ENCODE measurements at regions not wholly inside any gene's neighbourhood (a gene's known extent, or its start where the extent isn't known, plus 50 kb on each side); places are given as distances from the start of the nearest gene placed in this dataset.

- H3K9ac ChIP-seq (ENCODE audit: low read length) = no peak overlapping the region
- H3K4me1 ChIP-seq (ENCODE audit: control insufficient read depth, insufficient read depth, low read length) = peaks cover 4% of the 10 kb centered on the region; the same call in 1 of the 2 replicates
- no peaks in the 10 kb centered on the region for H3K27me3 ChIP-seq (ENCODE audit: control insufficient read depth, insufficient read depth, low read length)
- no peaks in the 10 kb centered on the region for H3K36me3 ChIP-seq (ENCODE audit: control insufficient read depth, insufficient read depth, low read length)
- peaks cover 7% of the 10 kb centered on the region for H3K9me3 ChIP-seq (ENCODE audit: control insufficient read depth, insufficient read depth, low read depth, low read length)
- H3K27ac ChIP-seq (ENCODE audit: low read depth, low read length) = no peak overlapping the region
- H3K4me3 ChIP-seq (ENCODE audit: low read depth, low read length) = no peak overlapping the region
These were observed 106.0 kb downstream of the TRIM29 start for GRCh38 chr11:120031612-120032600.

GRCh38 chr11:120031156-120031555, 106.8 kb downstream of the TRIM29 start:
- Histone ChIP-seq H3K9ac (ENCODE audit: low read length) (no peak overlapping the region), H3K4me1 (ENCODE audit: control insufficient read depth, insufficient read depth, low read length) (peaks cover 4% of the 10 kb centered on the region; the same call in 1 of the 2 replicates), H3K36me3 (ENCODE audit: control insufficient read depth, insufficient read depth, low read length) (no peaks in the 10 kb centered on the region), H3K4me3 (ENCODE audit: low read depth, low read length) (no peak overlapping the region), H3K27me3 (ENCODE audit: control insufficient read depth, insufficient read depth, low read length) (no peaks in the 10 kb centered on the region), H3K27ac (ENCODE audit: low read depth, low read length) (no peak overlapping the region), H3K9me3 (ENCODE audit: control insufficient read depth, insufficient read depth, low read depth, low read length) (peaks cover 9% of the 10 kb centered on the region)

- Histone ChIP-seq H3K4me3 (ENCODE audit: low read depth, low read length) (no peak overlapping the region), H3K9me3 (ENCODE audit: control insufficient read depth, insufficient read depth, low read depth, low read length) (0 out of 2 replicates have a peak, but pooled peaks cover 3% of the 10 kb centered on the region), H3K4me1 (ENCODE audit: control insufficient read depth, insufficient read depth, low read length) (peaks cover 5% of the 10 kb centered on the region; the same call in 1 of the 2 replicates), H3K9ac (ENCODE audit: low read length) (no peak overlapping the region), H3K27me3 (ENCODE audit: control insufficient read depth, insufficient read depth, low read length) (no peaks in the 10 kb centered on the region), H3K27ac (ENCODE audit: low read depth, low read length) (no peak overlapping the region), H3K36me3 (ENCODE audit: control insufficient read depth, insufficient read depth, low read length) (no peaks in the 10 kb centered on the region)
These were observed 107.5 kb downstream of the TRIM29 start for GRCh38 chr11:120030411-120030810.

- H3K36me3 ChIP-seq (ENCODE audit: control insufficient read depth, insufficient read depth, low read length) = no peaks in the 10 kb centered on the region
- peaks cover 12% of the 10 kb centered on the region; the same call in 1 of the 2 replicates for H3K4me1 ChIP-seq (ENCODE audit: control insufficient read depth, insufficient read depth, low read length)
- H3K27me3 ChIP-seq (ENCODE audit: control insufficient read depth, insufficient read depth, low read length) = no peaks in the 10 kb centered on the region
- 0 out of 2 replicates have a peak, but pooled peaks cover 3% of the 10 kb centered on the region for H3K9me3 ChIP-seq (ENCODE audit: control insufficient read depth, insufficient read depth, low read depth, low read length)
- H3K27ac ChIP-seq (ENCODE audit: low read depth, low read length) = no peak overlapping the region
- H3K9ac ChIP-seq (ENCODE audit: low read length) = no peak overlapping the region
- H3K4me3 ChIP-seq (ENCODE audit: low read depth, low read length) = no peak overlapping the region
These were observed 108.6 kb downstream of the TRIM29 start for GRCh38 chr11:120029321-120029720.

- Histone ChIP-seq H3K36me3 (ENCODE audit: control insufficient read depth, insufficient read depth, low read length) (no peaks in the 10 kb centered on the region), H3K27me3 (ENCODE audit: control insufficient read depth, insufficient read depth, low read length) (no peaks in the 10 kb centered on the region), H3K27ac (ENCODE audit: low read depth, low read length) (no peak overlapping the region), H3K9ac (ENCODE audit: low read length) (no peak overlapping the region), H3K4me3 (ENCODE audit: low read depth, low read length) (no peak overlapping the region), H3K4me1 (ENCODE audit: control insufficient read depth, insufficient read depth, low read length) (peaks cover 17% of the 10 kb centered on the region; the same call in 1 of the 2 replicates), H3K9me3 (ENCODE audit: control insufficient read depth, insufficient read depth, low read depth, low read length) (0 out of 2 replicates have a peak, but pooled peaks cover 3% of the 10 kb centered on the region)
These were observed 109.0 kb downstream of the TRIM29 start for GRCh38 chr11:120028897-120029258.

GRCh38 chr11:120028181-120028896, 109.6 kb downstream of the TRIM29 start:
- Histone ChIP-seq H3K36me3 (ENCODE audit: control insufficient read depth, insufficient read depth, low read length) (no peaks in the 10 kb centered on the region), H3K9ac (ENCODE audit: low read length) (no peak overlapping the region), H3K4me3 (ENCODE audit: low read depth, low read length) (no peak overlapping the region), H3K27ac (ENCODE audit: low read depth, low read length) (no peak overlapping the region), H3K4me1 (ENCODE audit: control insufficient read depth, insufficient read depth, low read length) (peaks cover 22% of the 10 kb centered on the region), H3K27me3 (ENCODE audit: control insufficient read depth, insufficient read depth, low read length) (no peaks in the 10 kb centered on the region), H3K9me3 (ENCODE audit: control insufficient read depth, insufficient read depth, low read depth, low read length) (0 out of 2 replicates have a peak, but pooled peaks cover 3% of the 10 kb centered on the region)

- no peaks in the 10 kb centered on the region for H3K27me3 ChIP-seq (ENCODE audit: control insufficient read depth, insufficient read depth, low read length)
- H3K9me3 ChIP-seq (ENCODE audit: control insufficient read depth, insufficient read depth, low read depth, low read length) = 0 out of 2 replicates have a peak, but pooled peaks cover 3% of the 10 kb centered on the region
- H3K27ac ChIP-seq (ENCODE audit: low read depth, low read length) = no peak overlapping the region
- H3K4me1 ChIP-seq (ENCODE audit: control insufficient read depth, insufficient read depth, low read length) = peaks cover 29% of the 10 kb centered on the region
- H3K36me3 ChIP-seq (ENCODE audit: control insufficient read depth, insufficient read depth, low read length) = no peaks in the 10 kb centered on the region
- no peak overlapping the region for H3K9ac ChIP-seq (ENCODE audit: low read length)
- no peak overlapping the region for H3K4me3 ChIP-seq (ENCODE audit: low read depth, low read length)
These were observed 110.2 kb downstream of the TRIM29 start for GRCh38 chr11:120027546-120028180.

GRCh38 chr11:120025606-120026335, 112.1 kb downstream of the TRIM29 start:
- no peaks in the 10 kb centered on the region for H3K27me3 ChIP-seq (ENCODE audit: control insufficient read depth, insufficient read depth, low read length)
- peaks cover 25% of the 10 kb centered on the region for H3K4me1 ChIP-seq (ENCODE audit: control insufficient read depth, insufficient read depth, low read length)

GRCh38 chr11:120024586-120024985, 113.3 kb downstream of the TRIM29 start:
- Histone ChIP-seq H3K4me3 (ENCODE audit: low read depth, low read length) (no peak overlapping the region), H3K27me3 (ENCODE audit: control insufficient read depth, insufficient read depth, low read length) (no peaks in the 10 kb centered on the region), H3K27ac (ENCODE audit: low read depth, low read length) (no peak overlapping the region), H3K36me3 (ENCODE audit: control insufficient read depth, insufficient read depth, low read length) (no peaks in the 10 kb centered on the region), H3K9me3 (ENCODE audit: control insufficient read depth, insufficient read depth, low read depth, low read length) (0 out of 2 replicates have a peak, but pooled peaks cover 3% of the 10 kb centered on the region), H3K9ac (ENCODE audit: low read length) (no peak overlapping the region), H3K4me1 (ENCODE audit: control insufficient read depth, insufficient read depth, low read length) (peaks cover 25% of the 10 kb centered on the region)

More at GRCh38 chr11:120025606-120026335, 112.1 kb downstream of the TRIM29 start:
- Histone ChIP-seq H3K27ac (ENCODE audit: low read depth, low read length) (no peak overlapping the region), H3K9ac (ENCODE audit: low read length) (no peak overlapping the region), H3K36me3 (ENCODE audit: control insufficient read depth, insufficient read depth, low read length) (no peaks in the 10 kb centered on the region), H3K9me3 (ENCODE audit: control insufficient read depth, insufficient read depth, low read depth, low read length) (0 out of 2 replicates have a peak, but pooled peaks cover 3% of the 10 kb centered on the region), H3K4me3 (ENCODE audit: low read depth, low read length) (no peak overlapping the region)

GRCh38 chr11:120024046-120024445, 113.9 kb downstream of the TRIM29 start:
- Histone ChIP-seq H3K4me3 (ENCODE audit: low read depth, low read length) (no peak overlapping the region), H3K27me3 (ENCODE audit: control insufficient read depth, insufficient read depth, low read length) (no peaks in the 10 kb centered on the region), H3K9ac (ENCODE audit: low read length) (no peak overlapping the region), H3K4me1 (ENCODE audit: control insufficient read depth, insufficient read depth, low read length) (peaks cover 25% of the 10 kb centered on the region), H3K27ac (ENCODE audit: low read depth, low read length) (no peak overlapping the region), H3K36me3 (ENCODE audit: control insufficient read depth, insufficient read depth, low read length) (no peaks in the 10 kb centered on the region), H3K9me3 (ENCODE audit: control insufficient read depth, insufficient read depth, low read depth, low read length) (0 out of 2 replicates have a peak, but pooled peaks cover 3% of the 10 kb centered on the region)

Measured in HUES6 (cell line).